ENCODE measurements at regions not wholly inside any gene's neighbourhood (a gene's known extent, or its start where the extent isn't known, plus 50 kb on each side); places are given as distances from the start of the nearest gene placed in this dataset.

GRCh38 chr18:78292618-78293380 lies 686.8 kb upstream of the SALL3 start:
- H3K4me3 ChIP-seq: no peak overlapping the region
- H2AFZ ChIP-seq: no peak overlapping the region
- no peaks in the 10 kb centered on the region for H3K4me1 ChIP-seq (ENCODE audit: insufficient read depth)
- H3K27me3 ChIP-seq (replicated peaks; ENCODE audit: insufficient read depth): no peaks in the 10 kb centered on the region
- H3K36me3 ChIP-seq (ENCODE audit: low read depth): no peaks in the 10 kb centered on the region
- no peaks in the 10 kb centered on the region for H3K79me2 ChIP-seq (ENCODE audit: insufficient read depth)
- in situ Hi-C loops (cut with MboI): no loop called here
- WGBS, 2 experiments (ENCODE audit: low coverage in 1 of 2, low lambda C conversion rate in 2 of 2, missing lambda C conversion rate in 2 of 2): 33 to 37% methylated on average over 13 of the region's 13 CpGs
- TF ChIP-seq EZH2 (IDR thresholded peaks at IDR 0.05; ENCODE audit: insufficient read depth, poor library complexity, severe bottlenecking) (no peak), EZH2phosphoT487 (IDR thresholded peaks at IDR 0.05; ENCODE audit: insufficient read depth, low read depth) (no peak)
- H3K4me2 ChIP-seq (ENCODE audit: unreplicated experiment): no peak overlapping the region
- H4K20me1 ChIP-seq (ENCODE audit: insufficient read depth): no peaks in the 10 kb centered on the region
- H3F3A ChIP-seq (ENCODE audit: insufficient read depth): no peaks in the 10 kb centered on the region
- no peak for DNase-seq
- no peaks in the 10 kb centered on the region for H3K9me3 ChIP-seq (ENCODE audit: low read depth)
- H3K9me2 ChIP-seq (ENCODE audit: insufficient read depth): no peaks in the 10 kb centered on the region
- no peak overlapping the region for H3K9ac ChIP-seq
- no peak overlapping the region for H3K27ac ChIP-seq

- Histone ChIP-seq H3K4me2 (ENCODE audit: unreplicated experiment) (no peak overlapping the region), H3K36me3 (ENCODE audit: low read depth) (no peaks in the 10 kb centered on the region), H2AFZ (no peak overlapping the region), H4K20me1 (ENCODE audit: insufficient read depth) (no peaks in the 10 kb centered on the region), H3K27ac (no peak overlapping the region), H3K27me3 (replicated peaks; ENCODE audit: insufficient read depth) (no peaks in the 10 kb centered on the region), H3K9me3 (ENCODE audit: low read depth) (no peaks in the 10 kb centered on the region), H3K4me3 (no peak overlapping the region), H3K9me2 (ENCODE audit: insufficient read depth) (no peaks in the 10 kb centered on the region), H3K4me1 (ENCODE audit: insufficient read depth) (no peaks in the 10 kb centered on the region), H3F3A (ENCODE audit: insufficient read depth) (no peaks in the 10 kb centered on the region), H3K9ac (no peak overlapping the region), H3K79me2 (ENCODE audit: insufficient read depth) (no peaks in the 10 kb centered on the region)
- no peak for DNase-seq
- no peak for TF ChIP-seq EZH2phosphoT487 (IDR thresholded peaks at IDR 0.05; ENCODE audit: insufficient read depth, low read depth)
- no peak for TF ChIP-seq EZH2 (IDR thresholded peaks at IDR 0.05; ENCODE audit: insufficient read depth, poor library complexity, severe bottlenecking)
- WGBS, 2 experiments (ENCODE audit: low coverage in 1 of 2, low lambda C conversion rate in 2 of 2, missing lambda C conversion rate in 2 of 2): 44 to 50% methylated on average over 16 of the region's 16 CpGs
- in situ Hi-C loops (cut with MboI): no loop called here
These were observed 686.1 kb upstream of the SALL3 start for GRCh38 chr18:78293540-78293939.

GRCh38 chr18:78293940-78294541 lies 685.6 kb upstream of the SALL3 start:
- in situ Hi-C loops (cut with MboI): no loop called here
- 18 to 21% methylated on average over 15 of the region's 15 CpGs for WGBS, 2 experiments (ENCODE audit: low coverage in 1 of 2, low lambda C conversion rate in 2 of 2, missing lambda C conversion rate in 2 of 2)
- no peaks in the 10 kb centered on the region for H4K20me1 ChIP-seq (ENCODE audit: insufficient read depth)
- H3K36me3 ChIP-seq (ENCODE audit: low read depth): no peaks in the 10 kb centered on the region
- H2AFZ ChIP-seq: no peak overlapping the region
- H3K27ac ChIP-seq: no peak overlapping the region
- no peaks in the 10 kb centered on the region for H3K27me3 ChIP-seq (replicated peaks; ENCODE audit: insufficient read depth)
- H3K9me3 ChIP-seq (ENCODE audit: low read depth): no peaks in the 10 kb centered on the region
- no peak overlapping the region for H3K4me3 ChIP-seq
- H3K4me2 ChIP-seq (ENCODE audit: unreplicated experiment): no peak overlapping the region
- no peak overlapping the region for H3K9ac ChIP-seq
- TF ChIP-seq EZH2 (IDR thresholded peaks at IDR 0.05; ENCODE audit: insufficient read depth, poor library complexity, severe bottlenecking): no peak
- no peak for TF ChIP-seq EZH2phosphoT487 (IDR thresholded peaks at IDR 0.05; ENCODE audit: insufficient read depth, low read depth)
- no peaks in the 10 kb centered on the region for H3F3A ChIP-seq (ENCODE audit: insufficient read depth)
- DNase-seq: no peak
- H3K4me1 ChIP-seq (ENCODE audit: insufficient read depth): no peaks in the 10 kb centered on the region
- no peaks in the 10 kb centered on the region for H3K79me2 ChIP-seq (ENCODE audit: insufficient read depth)
- no peaks in the 10 kb centered on the region for H3K9me2 ChIP-seq (ENCODE audit: insufficient read depth)

- no peak for TF ChIP-seq EZH2phosphoT487 (IDR thresholded peaks at IDR 0.05; ENCODE audit: insufficient read depth, low read depth)
- no peak for TF ChIP-seq EZH2 (IDR thresholded peaks at IDR 0.05; ENCODE audit: insufficient read depth, poor library complexity, severe bottlenecking)
- Histone ChIP-seq H3K27me3 (replicated peaks; ENCODE audit: insufficient read depth) (no peaks in the 10 kb centered on the region), H3K9ac (no peak overlapping the region), H4K20me1 (ENCODE audit: insufficient read depth) (no peaks in the 10 kb centered on the region), H3K27ac (no peak overlapping the region), H3K9me3 (ENCODE audit: low read depth) (no peaks in the 10 kb centered on the region), H3F3A (ENCODE audit: insufficient read depth) (no peaks in the 10 kb centered on the region), H3K79me2 (ENCODE audit: insufficient read depth) (no peaks in the 10 kb centered on the region), H3K9me2 (ENCODE audit: insufficient read depth) (no peaks in the 10 kb centered on the region), H2AFZ (no peak overlapping the region), H3K36me3 (ENCODE audit: low read depth) (no peaks in the 10 kb centered on the region), H3K4me1 (ENCODE audit: insufficient read depth) (no peaks in the 10 kb centered on the region), H3K4me2 (ENCODE audit: unreplicated experiment) (no peak overlapping the region), H3K4me3 (no peak overlapping the region)
- DNase-seq: no peak
- in situ Hi-C loops (cut with MboI): no loop called here
- 36 to 48% methylated on average over 8 of the region's 8 CpGs for WGBS, 2 experiments (ENCODE audit: low coverage in 1 of 2, low lambda C conversion rate in 2 of 2, missing lambda C conversion rate in 2 of 2)
These were observed 684.4 kb upstream of the SALL3 start for GRCh38 chr18:78295262-78295661.
